DMS153 treated with DMSO at 0.1 percent for 48 hours (cell line): ENCODE measurements at regions not wholly inside any gene's neighbourhood (a gene's known extent, or its start where the extent isn't known, plus 50 kb on each side); places are given as distances from the start of the nearest gene placed in this dataset.

Experiments
- DNase-seq: peaks from one replicate; lab custom pipeline; 2025; ENCODE audit not compliant: unreplicated experiment; lab: John Stamatoyannopoulos, UW

DNA sequence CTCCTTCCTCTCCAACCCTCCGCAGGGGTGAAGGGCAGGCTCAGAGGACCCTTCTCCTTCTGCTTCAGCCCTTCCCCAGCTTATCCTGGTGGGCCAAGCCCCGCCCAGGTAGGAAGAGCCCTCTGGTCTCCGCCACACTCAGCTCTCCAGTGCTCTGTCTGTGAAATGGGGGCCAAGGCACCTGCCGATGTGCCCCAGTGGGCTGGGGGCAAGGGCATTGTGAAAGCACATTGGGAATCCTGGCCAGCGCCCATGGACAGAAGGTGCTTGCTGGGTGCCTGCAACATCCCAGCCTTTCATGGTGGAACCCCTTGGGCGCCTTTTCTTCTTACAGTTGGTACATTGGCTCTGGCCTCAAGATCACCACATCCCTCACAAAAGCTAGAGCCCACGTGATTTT, 150.8 kb downstream of the INHBB start:
- no peak for DNase-seq

- DNase-seq: no peak
Measured at GRCh38 chr2:120497261-120497977, 151.5 kb downstream of the INHBB start.

DNA sequence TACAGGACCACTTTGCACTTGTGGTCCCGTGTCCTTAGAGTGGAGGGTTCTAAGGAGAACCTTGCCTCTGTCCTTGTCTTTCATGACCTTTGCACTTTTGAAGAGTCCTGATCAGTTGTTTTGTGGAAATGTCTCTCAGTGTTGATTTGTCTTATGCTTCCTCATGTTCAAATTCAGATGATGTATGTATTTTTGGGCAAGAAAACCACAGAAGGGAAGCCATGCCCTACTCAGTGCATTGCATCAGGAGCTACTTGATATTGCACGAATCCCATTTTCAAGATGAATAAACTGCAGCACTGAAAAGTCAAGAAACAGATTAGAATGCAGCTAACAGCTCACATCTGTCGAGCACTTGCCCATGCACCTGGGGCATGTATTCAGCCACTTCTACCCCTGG, 152.2 kb downstream of the INHBB start:
- no peak for DNase-seq

DNA sequence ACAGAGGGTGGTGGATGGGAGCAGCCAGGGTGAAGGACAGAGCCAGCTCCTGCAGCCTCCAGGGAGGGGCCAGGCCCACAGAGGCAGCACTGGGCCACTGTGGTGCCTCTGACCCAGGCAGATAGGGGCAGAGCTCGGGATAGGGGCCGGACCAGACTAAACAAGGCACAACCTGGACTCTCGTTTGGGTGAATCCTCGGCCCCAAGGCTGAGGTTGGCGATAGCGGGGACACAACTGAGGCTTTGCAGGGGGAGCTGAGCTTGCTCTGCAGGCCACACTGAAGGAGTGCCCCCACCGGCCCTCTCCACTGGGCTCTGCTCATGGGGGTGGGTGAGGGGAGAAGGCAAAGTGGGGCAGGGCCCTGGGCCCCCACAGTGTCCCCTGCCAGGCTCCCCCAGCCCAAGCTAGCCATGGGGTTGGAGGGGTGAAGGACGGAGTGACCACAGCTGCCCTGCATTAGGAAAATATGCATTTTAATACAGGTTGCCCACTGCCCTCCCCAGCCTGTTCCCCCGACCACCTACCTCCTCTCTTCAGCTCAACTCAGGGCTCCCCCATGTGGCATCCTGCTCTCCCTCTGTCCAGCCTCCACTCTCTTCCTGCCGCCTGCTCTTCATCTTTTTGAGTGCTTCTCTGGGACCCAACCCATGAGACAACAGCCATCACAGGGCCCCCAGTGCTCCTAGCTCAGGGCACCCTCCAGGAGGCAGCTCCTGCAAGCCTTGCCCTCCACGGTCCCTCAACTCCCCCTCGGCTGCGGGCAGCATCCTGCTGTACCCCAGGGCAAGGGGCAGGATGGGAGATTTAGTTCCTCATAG, 152.8 kb downstream of the INHBB start:
- DNase-seq: no peak

- no peak for DNase-seq
Measured at GRCh38 chr2:120499784-120500495, 154.0 kb downstream of the INHBB start.

DNA sequence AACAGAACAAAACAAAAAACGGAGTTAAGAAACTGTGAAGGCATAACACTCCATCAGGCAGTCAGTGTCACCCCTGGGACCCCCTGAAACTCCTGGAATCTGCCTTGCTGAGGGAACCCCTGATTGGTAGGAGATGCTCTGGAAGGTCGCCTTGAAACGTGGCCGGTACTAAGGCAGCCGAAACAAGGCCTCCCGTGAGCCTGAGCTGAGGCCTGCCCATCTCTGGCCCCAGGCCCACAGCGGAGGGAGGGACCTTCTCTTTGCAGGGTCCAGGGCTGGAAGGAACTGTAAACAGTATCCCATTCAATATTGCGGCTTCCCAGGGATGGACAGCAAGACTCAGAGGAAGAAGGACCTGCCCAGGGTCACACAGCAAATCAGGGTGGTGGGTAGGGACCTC, 155.7 kb downstream of the INHBB start:
- no peak for DNase-seq

DNA sequence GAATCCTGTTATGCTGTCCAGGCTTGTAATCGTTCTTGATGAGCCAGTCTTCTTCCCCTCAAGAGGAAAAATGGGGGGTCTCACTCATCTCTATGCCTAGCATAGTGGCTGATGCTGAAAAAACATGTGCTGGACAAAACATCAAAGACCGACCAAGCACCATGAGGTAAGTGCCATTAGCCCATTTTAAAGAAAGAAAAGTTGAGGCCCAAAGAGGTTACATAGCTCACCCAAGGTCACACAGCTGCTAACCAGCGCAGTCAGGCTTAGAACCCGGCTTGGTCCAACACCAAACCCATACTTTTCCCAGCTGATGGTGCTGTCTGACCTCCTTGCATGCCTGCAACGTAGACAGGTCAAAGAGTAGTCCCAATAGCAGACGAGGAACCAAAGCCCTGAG, 156.4 kb downstream of the INHBB start:
- no peak for DNase-seq

DNA sequence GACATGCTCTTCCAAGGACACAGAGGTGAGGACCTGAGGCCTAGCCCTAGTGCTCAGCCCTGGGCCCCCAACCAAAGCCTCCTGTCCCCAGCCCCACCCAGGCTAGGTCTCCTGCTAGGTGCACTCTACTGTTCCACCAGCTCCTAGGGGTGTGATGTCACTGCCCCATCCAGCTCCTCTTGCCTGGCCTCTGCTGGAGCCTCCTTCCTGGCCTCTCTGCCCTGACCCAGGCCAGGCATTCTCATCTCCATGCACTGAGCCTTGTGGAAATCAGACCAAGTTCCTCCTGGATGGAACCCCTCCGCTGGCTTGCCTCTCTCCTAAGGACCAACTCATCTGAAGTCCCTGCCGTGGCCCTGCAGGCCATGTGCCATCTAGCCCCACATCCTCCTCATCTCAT, 156.8 kb downstream of the INHBB start:
- DNase-seq: no peak

DNA sequence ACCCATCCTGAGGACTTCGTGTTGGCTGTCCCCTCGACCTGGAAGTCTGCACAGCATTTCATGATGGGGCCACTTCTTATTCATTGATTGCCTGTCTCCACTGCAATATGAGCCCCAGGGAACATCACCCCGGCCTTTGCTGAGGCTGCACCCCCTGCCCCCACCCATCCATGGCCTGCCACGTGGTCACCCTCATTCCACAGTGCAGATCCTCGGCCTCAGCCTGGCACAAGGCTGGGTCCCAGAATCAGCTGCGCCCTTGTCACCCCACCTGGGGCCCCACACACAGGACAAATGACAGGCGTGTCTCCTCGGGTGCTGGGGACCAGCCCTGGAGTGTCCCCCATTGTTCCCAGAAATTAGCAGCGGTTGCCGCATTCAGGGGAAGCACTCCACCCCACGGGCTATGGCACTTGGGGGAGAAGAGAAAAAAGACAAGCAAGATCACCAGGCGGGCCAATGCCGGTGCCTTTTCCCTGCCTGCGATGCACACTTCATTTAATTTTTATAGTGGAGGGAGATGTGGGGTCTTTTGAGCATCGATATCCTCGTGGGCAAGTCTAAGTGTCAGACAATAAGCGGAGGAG, 157.4 kb downstream of the INHBB start:
- no peak for DNase-seq

GRCh38 chr2:120503793-120504571, 158.0 kb downstream of the INHBB start:
- DNase-seq: peak; percentile 61

DNA sequence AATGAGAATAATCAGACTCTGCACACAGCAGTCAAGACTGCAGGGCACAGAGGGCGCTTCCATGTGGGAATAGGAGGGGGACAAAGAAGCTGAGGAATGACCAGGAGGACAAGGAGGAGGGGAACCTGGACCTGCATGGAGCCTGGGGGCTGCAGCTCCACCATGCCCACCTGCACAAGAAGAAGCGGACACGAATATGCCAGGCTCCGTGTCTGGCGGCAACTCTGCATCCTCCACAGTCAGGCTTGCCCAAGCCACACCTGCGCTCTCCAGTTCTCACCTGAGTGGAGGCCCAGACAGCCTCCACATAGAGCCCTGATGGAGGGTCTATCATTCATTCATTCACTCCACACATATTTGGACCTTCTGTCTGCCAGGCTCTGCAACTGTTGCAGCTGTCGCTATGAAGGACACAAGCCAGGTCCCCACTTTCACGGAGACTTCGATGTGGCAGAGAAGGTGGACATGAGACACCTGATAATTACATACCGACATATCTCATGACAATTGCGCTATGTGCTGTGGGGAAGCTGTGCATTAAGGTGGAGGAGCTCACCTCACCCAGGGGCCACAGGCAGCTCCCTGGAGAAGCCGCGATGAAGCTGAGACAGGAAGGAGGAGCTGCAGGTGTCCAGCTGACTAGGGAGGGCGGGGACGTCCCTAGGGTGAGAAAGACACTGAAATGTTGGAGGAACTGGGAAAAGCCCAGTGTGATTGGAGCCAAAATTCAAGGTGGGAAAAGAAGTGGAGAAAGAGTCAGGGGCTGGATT, 159.2 kb downstream of the INHBB start:
- DNase-seq: no peak

- DNase-seq: no peak
Measured at GRCh38 chr2:120508567-120509041, 162.7 kb downstream of the INHBB start.

DNA sequence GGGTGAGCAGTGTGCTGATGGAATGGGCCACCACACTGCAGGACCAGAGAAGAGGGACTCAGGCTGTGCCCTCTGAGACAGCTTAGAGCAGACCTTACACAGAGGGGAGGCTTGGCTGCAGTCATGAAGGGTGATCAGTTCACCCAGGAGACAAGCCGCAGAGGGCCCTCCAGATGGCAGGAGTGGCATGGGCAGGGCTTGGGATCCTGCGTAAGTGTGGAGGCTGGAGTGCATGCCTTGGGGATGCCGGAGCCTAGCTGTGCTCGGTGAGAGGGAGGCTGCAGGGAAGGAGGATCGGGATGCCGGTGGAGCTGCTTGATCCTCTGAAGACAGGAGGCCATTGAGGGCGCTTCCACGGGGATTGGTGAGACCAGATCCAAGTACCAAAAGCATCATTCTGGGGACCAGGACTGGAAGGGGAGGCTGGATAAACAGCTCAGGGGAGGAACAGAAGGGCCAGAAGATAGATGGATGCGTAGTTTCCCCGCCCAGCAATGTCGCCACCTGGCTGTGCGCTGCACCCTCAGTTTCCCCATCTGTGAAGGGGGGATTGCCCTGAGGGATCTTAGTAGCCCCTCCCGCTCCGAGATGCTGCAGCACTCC, 163.4 kb downstream of the INHBB start:
- DNase-seq: no peak

GRCh38 chr2:120509991-120510735, 164.2 kb downstream of the INHBB start:
- DNase-seq: no peak

DNA sequence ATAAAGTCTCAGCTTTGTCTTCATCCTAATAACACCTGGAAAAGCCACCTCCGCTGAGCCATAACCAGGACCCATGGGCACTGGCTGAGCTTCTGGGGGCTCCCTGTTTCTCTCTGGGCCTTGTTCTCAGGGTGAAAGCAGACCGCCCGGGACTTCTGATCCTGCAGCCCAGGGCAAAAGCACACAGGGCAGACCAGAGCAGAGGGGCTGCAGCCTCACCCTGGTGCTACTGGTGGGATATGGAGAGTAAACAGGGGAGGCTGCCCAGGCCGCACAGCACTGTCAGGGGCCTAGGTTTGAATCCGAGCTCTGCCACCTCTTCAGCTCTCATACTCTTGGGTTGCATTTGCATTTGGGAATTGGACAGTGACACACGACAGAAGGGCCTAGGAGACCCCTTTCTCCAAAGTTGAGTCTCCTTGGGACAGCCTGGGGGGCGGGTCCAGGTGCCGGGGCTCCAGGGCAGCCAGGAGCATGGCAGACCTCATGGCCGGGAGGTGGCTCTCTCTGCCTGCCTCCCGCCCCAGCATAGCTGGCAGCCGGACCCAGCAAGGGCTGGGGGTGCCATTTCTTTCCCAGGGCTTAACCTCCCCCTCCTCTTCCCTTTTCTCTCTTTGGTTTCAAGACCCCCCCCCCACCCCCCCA, 164.9 kb downstream of the INHBB start:
- DNase-seq: no peak

GRCh38 chr2:120511536-120511935, 165.6 kb downstream of the INHBB start:
- no peak for DNase-seq

- DNase-seq: no peak
Measured at GRCh38 chr2:120511947-120512710, 166.2 kb downstream of the INHBB start.
